Heart right ventricle (tissue), 16 donors: ENCODE measurements at regions not wholly inside any gene's neighbourhood (a gene's known extent, or its start where the extent isn't known, plus 50 kb on each side); places are given as distances from the start of the nearest gene placed in this dataset.
"Not testable (repeated sequence)": the region's sequence is repeated elsewhere in the genome, so short reads cannot be mapped to it uniquely, and the experiment has no call there.

Experiments
- ATAC-seq, 8 donors: fragments of 200-7000 bp; cut with Tn5 transposase; one replicate each; pipeline ENCODE4 v1.9.1; 2020; ENCODE audit warnings: mild to moderate bottlenecking in 8 of 8, moderate library complexity in 8 of 8, moderate number of reproducible peaks in 1 of 8
- DNase-seq, 2 donors: peaks; one replicate each; pipeline ENCODE4 v3.0.0-alpha.2; 2020
- H3K27ac ChIP-seq, 10 donors: fragments of 200-600 bp; sonication (generic) in 2 of 10; one replicate each; pipeline versions ENCODE4 v1.5.0 to v1.8.0; 2020 to 2022; ENCODE audit warnings: mild to moderate bottlenecking in 3 of 10
- H3K27me3 ChIP-seq, 7 donors: fragments of 200-600 bp; one replicate each; pipeline ENCODE4 v1.8.0; 2021 to 2022; ENCODE audit warnings: mild to moderate bottlenecking in 2 of 7
- H3K36me3 ChIP-seq, 9 donors: fragments of 200-600 bp; sonication (generic) in 1 of 9; one replicate each; pipeline versions ENCODE4 v1.5.0 to v1.8.0; 2020 to 2022; ENCODE audit warnings: mild to moderate bottlenecking in 2 of 9
- H3K4me1 ChIP-seq, 9 donors: fragments of 200-600 bp; sonication (generic) in 1 of 9; one replicate each; pipeline versions ENCODE4 v1.5.0 to v1.8.0; 2020 to 2022; ENCODE audit warnings: mild to moderate bottlenecking in 4 of 9
- H3K4me3 ChIP-seq, 10 donors: fragments of 200-600 bp; sonication (generic) in 2 of 10; one replicate each; pipeline versions ENCODE4 v1.5.0 to v1.8.0; 2020 to 2022; ENCODE audit warnings: mild to moderate bottlenecking in 7 of 10, moderate library complexity in 2 of 10
- H3K9me3 ChIP-seq, 11 donors: fragments of 200-600 bp in 10 of 11; sonication (generic) in 2 of 11; one replicate each; pipeline versions ENCODE4 v1.5.0 to v1.8.0; 2013 to 2022; ENCODE audit warnings: mild to moderate bottlenecking in 2 of 11, control low read depth in 1 of 11, moderate library complexity in 1 of 11
- CTCF ChIP-seq, 9 donors: fragments of 200-600 bp; sonication (generic) in 2 of 9; IDR thresholded peaks; one replicate each; pipeline versions ENCODE4 v1.5.0 to v1.8.0; 2021 to 2022; ENCODE audit warnings: antibody characterized with exemption in 9 of 9, mild to moderate bottlenecking in 5 of 9, moderate library complexity in 1 of 9
- WGBS, 2 donors: extraction: QIAGEN DNeasy Blood & Tissue Kit; methylation state at CpG; one replicate each; pipeline ENCODE4 v1.1.7; 2013; ENCODE audit warnings: inconsistent platforms in 1 of 2; 5-methylcytosine and 5-hydroxymethylcytosine counted together
- intact Hi-C, 10 donors: fragments of 100-400 bp; cut with DNase I; formaldehyde crosslinking; loops; one replicate each; pipeline versions ENCODE4 v1.11.1 to v1.14.2; 2022
- donor health status: Arrhythmogenic right ventricular cardiomyopathy.
- donor health status: ischemic (EF 13 %, LVEDD 7.1; RV severe dilation, severe dysfunction).
- donor health status: healthy with polysubstance abuse.
- donor health status: DM: no; HTN: yes; CAD: no.
- donor health status: DM: no; HTN: no; CAD: no.
- donor health status: ischemic (EF 25% LVEDD 6.9; RV normal size, moderate dysfunction).
- donor health status: ischemic (EF 25% LVEDD 5.7; RV mildly dilated, moderate dysfunction).
- donor health status: healthy.
- donor health status: DM: yes; HTN: yes; CAD: no.
- donor health status: Ischemic cardiomyopathy.
- donor health status: ischemic (EF 35%, LVEDD 5.7; RV mildly dilated, moderate dysfunction).
- donor health status: nonischemic (EF 11% LVEDD 7.7; RV severe dilation, severe dysfunction).
- donor health status: DM: yes; HTN: yes; CAD: no.
- donor health status: PGD.
- donor health status: ischemic (EF 29% LVEDD 5.4; RV normal size, mild dysfunction).
- donor health status: nonischemic (EF 23%, LVEDD 6.1; RV moderate dilation, normal function).

GRCh38 chr4:13992975-13993520, 365.5 kb upstream of the BOD1L1 start:
- DNase-seq (no peak), ATAC-seq (no peak)
- intact Hi-C loops: no loop called here
- Histone ChIP-seq H3K9me3 (no peaks in the 10 kb centered on the region), H3K27ac (no peak overlapping the region), H3K4me1 (peaks cover 0 to 11% (median 0%) of the 10 kb centered on the region in 9 donors), H3K27me3 (peaks cover 0 to 4% (median 0%) of the 10 kb centered on the region in 7 donors), H3K36me3 (no peaks in the 10 kb centered on the region), H3K4me3 (no peak overlapping the region)
- no peak for TF ChIP-seq CTCF (IDR thresholded peaks at IDR 0.05)
- WGBS, 2 donors: 61 to 83% methylated on average over 1 of the region's 1 CpG

GRCh38 chr4:13994016-13994415, 366.5 kb upstream of the BOD1L1 start:
- no peak for ATAC-seq

GRCh38 chr4:13998850-13999445, 371.4 kb upstream of the BOD1L1 start:
- no peak for TF ChIP-seq CTCF (IDR thresholded peaks at IDR 0.05)
- Histone ChIP-seq H3K4me1 (no peaks in the 10 kb centered on the region), H3K27ac (no peak overlapping the region), H3K4me3 (no peak overlapping the region), H3K27me3 (no peaks in the 10 kb centered on the region), H3K36me3 (no peaks in the 10 kb centered on the region), H3K9me3 (peaks cover 0 to 19% (median 9%) of the 10 kb centered on the region in 11 donors)
- no peak for ATAC-seq
- 65 to 72% methylated on average over 3 of the region's 3 CpGs for WGBS, 2 donors
- intact Hi-C loops: no loop called here
- no peak for DNase-seq

More at GRCh38 chr4:13994016-13994415, 366.5 kb upstream of the BOD1L1 start:
- 91 to 98% methylated on average over 2 of the region's 2 CpGs for WGBS, 2 donors
- DNase-seq: no peak
- Histone ChIP-seq H3K4me3 (no peak overlapping the region), H3K27me3 (peaks cover 0 to 4% (median 0%) of the 10 kb centered on the region in 7 donors), H3K36me3 (no peaks in the 10 kb centered on the region), H3K4me1 (peaks cover 0 to 10% (median 0%) of the 10 kb centered on the region in 9 donors), H3K27ac (no peak overlapping the region), H3K9me3 (no peaks in the 10 kb centered on the region)
- intact Hi-C loops: no loop called here
- TF ChIP-seq CTCF (IDR thresholded peaks at IDR 0.05): no peak

GRCh38 chr4:14000091-14000814, 372.7 kb upstream of the BOD1L1 start:
- Histone ChIP-seq H3K27me3 (no peaks in the 10 kb centered on the region), H3K27ac (no peak overlapping the region), H3K36me3 (no peaks in the 10 kb centered on the region), H3K9me3 (peaks cover 0 to 19% (median 9%) of the 10 kb centered on the region in 11 donors), H3K4me1 (no peaks in the 10 kb centered on the region), H3K4me3 (no peak overlapping the region)
- 53 to 69% methylated on average over 2 of the region's 2 CpGs for WGBS, 2 donors
- TF ChIP-seq CTCF (IDR thresholded peaks at IDR 0.05): no peak
- DNase-seq (no peak), ATAC-seq (no peak)
- intact Hi-C loops: no loop called here

GRCh38 chr4:14002331-14002730, 374.8 kb upstream of the BOD1L1 start:
- H3K27me3 ChIP-seq, DNase-seq, H3K4me3 ChIP-seq, H3K36me3 ChIP-seq, H3K4me1 ChIP-seq, ATAC-seq, H3K27ac ChIP-seq, intact Hi-C loops: not testable (repeated sequence)
- WGBS, 2 donors: 82% methylated on average over 3 of the region's 3 CpGs
- H3K9me3 ChIP-seq: peaks cover 0 to 19% (median 9%) of the 10 kb centered on the region in 11 donors
